GM23248 (cell line): ENCODE measurements at regions not wholly inside any gene's neighbourhood (a gene's known extent, or its start where the extent isn't known, plus 50 kb on each side); places are given as distances from the start of the nearest gene placed in this dataset.

Source experiments
- EZH2 ChIP-seq: fragments of 200-600 bp; sonication (generic); IDR thresholded peaks from 2 replicates; pipeline ENCODE4 v1.6.1; 2018; ENCODE audit warnings: antibody characterized with exemption, mild to moderate bottlenecking; ENCODE audit not compliant: insufficient read depth, poor library complexity, severe bottlenecking
- EZH2phosphoT487 ChIP-seq: fragments of 200-600 bp; sonication (generic); IDR thresholded peaks from 2 replicates; pipeline ENCODE4 v1.6.1; 2018; ENCODE audit warnings: antibody characterized with exemption, moderate library complexity, mild to moderate bottlenecking, low read depth; ENCODE audit not compliant: insufficient read depth

DNA sequence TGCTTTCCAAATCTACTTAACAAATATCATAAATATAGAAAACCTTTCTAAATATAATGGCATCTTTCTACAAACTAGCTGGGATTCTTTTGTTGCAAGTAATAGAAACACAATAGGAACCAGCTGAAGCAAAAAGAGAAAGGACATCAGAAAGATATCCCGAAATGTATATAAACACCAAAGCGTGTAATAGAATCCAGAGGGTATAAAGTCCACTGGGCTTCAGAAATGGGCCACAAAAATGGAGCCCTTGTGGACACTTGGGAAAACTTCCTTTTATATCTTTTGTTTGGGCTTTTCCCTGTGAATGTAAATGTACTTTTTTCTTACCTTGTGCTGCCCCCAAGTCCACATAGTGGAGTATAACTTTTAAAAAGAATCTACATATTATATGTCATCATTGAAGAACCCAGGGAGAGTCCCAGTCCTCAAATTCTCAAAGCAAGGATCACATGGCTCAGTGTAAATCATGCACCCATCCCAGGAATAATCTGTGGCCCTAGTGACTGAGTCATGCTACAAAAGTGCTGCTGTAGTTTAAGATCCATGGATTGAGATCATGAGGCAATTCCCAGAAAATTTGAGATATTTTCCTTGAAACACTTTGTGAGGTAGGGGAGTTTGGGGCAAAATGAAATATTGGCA lies 457.0 kb downstream of the EPM2A start:
- TF ChIP-seq EZH2, result no peak
- no peak for TF ChIP-seq EZH2phosphoT487
